ENCODE measurements at regions not wholly inside any gene's neighbourhood (a gene's known extent, or its start where the extent isn't known, plus 50 kb on each side); places are given as distances from the start of the nearest gene placed in this dataset.
"Not testable (repeated sequence)": the region's sequence is repeated elsewhere in the genome, so short reads cannot be mapped to it uniquely, and the experiment has no call there.

- not testable (repeated sequence) for TF ChIP-seq CTCF (conservative IDR thresholded peaks at IDR 0.05); ZFX (IDR thresholded peaks at IDR 0.05)
These were observed 99.2 kb downstream of the ATP6V0E2 start for GRCh38 chr7:149972977-149973376.
